Fibroblast of skin of left biceps (primary cell): ENCODE measurements at regions not wholly inside any gene's neighbourhood (a gene's known extent, or its start where the extent isn't known, plus 50 kb on each side); places are given as distances from the start of the nearest gene placed in this dataset.

ENCODE experiments used
- DNase-seq, 2 experiments: peaks; one replicate each; pipeline ENCODE4 v3.0.0-alpha.2; 2013; ENCODE audit warnings: low read depth in 2 of 2

DNA sequence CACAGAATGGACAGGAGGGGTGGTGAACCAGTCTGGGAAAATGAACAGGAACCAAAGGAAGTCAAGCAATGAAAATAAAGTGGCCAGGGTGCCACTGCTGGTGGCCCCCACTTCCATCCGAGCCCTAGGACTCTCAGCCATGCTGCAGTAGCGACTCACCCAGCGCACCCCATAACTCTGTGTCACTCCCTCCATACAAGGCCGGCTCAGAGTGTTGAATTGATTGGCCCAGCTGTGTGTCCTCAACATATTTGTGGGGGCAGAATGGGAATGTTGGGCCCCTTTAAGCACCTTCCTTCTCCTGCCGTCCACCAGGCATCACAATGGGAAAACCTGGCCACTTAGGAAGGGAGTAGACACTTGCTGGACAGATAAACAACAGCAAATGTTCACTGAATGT is 169.0 kb upstream of the SDK2 start:
- DNase-seq: no peak

DNA sequence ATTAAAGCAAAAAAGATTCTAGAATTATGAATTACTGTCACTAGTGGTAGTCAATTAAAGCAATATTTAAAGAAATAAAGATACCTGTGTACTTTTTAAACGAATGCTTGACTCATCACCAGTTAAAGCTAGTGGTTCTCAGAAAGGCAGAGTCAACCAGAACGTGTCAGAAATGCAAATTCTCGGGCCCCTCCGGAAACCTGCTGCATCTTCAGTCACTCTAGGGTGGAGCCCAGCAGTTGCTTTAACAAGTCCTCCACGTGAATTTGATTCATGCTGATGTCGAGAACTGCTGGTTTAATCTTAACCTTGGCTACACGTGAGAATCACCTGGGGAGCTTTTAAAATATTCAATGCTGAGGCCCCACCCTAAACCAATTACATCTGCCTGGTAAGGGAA is 169.8 kb upstream of the SDK2 start:
- no peak for DNase-seq

DNA sequence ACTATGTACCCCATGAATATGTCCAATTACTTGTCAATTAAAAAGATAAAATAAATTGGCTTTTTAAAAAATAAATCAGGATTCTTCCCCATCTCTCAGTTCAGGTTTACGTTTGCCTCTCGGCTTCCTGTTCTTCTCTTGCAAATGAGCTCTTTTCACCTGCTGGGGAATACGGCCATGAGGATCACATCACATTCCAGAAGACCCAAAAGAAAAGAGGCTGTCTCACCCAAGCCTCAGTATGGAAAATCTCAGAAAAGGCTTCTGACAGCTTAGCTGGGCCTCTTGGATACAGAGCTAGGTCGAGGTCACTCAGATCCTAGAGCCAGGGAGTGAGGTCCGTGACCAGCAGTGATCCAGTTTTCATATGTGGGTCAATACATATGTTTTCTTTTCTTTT is 171.2 kb upstream of the SDK2 start:
- DNase-seq: no peak

- no peak for DNase-seq
These were observed 175.5 kb upstream of the SDK2 start for GRCh38 chr17:73819440-73820395.

DNA sequence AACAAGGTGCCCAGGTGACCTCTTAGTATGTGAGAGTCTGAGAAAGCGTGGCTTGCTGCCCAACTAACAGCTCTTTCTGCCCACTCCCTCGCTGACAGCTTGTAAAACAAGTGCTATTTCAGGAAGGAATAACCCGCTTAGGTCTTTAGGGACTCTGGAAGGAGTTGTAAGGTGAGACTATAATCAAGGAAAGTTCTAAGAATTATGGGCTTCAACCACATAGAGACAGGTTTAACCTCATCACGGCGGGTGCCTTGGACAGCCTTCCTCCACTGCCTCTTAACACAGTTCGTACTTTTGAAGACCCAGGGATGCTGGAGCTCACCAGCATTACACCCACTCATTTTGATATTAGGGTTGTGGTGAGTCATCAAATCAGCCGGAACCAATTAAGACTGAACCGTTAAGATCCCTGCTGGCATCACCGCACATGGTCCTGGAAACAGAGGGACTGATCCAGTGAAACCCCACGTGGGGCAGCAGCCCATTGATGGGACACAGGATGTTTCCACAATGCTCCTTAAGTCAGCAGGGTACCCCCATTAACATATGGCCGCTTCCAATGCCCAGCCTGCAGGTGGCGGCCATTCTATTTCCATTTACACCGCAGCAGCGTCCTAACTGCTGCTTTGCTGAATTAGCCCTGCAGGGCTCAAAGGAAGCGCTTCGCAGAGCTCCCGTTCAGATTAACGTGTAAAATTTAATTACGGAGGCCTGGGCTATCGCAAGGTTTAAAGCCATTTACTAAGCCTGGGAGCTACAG is 176.6 kb upstream of the SDK2 start:
- DNase-seq: peak in 1 of 2 experiments; percentile 23

DNA sequence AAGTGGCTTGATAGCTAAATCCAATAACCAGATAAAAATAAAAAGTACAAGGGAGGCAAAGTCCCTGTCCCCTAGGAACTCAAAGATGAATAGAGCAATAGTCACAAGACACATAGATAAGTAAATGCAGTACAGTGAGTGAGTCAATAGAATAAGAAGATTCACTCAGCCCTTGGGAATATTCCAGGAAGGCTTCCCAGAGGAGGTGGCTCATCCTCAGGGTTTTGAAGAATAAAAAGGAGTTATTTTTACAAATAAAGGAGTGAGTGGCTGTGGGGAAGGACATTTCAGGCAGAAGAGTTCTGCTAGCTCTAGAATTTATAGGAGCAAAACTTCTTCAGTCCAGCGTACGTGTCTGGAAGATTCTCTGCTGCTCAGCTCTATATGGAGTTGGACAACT is 177.4 kb upstream of the SDK2 start:
- DNase-seq: no peak

GRCh38 chr17:73822371-73822770 is 178.1 kb upstream of the SDK2 start:
- no peak for DNase-seq

DNA sequence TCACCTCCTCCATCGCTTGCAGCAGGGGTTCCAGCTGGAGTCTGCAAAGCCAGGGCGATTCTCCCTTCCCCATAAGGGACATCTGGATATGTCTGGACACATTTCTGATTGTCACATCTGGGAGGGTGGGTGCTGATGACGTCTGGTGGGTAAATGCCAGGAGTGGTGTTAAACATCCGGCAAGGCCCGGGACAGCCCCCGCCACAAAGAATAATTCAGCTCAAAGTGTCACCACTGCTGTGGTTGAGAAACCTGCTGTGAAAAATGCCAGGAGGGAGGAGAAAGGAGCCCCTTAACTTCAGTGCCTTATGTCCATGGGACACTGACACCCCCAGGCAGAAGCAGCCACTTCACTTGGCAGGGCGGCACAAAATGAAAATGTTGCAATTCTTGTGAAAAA is 179.4 kb upstream of the SDK2 start:
- no peak for DNase-seq

DNA sequence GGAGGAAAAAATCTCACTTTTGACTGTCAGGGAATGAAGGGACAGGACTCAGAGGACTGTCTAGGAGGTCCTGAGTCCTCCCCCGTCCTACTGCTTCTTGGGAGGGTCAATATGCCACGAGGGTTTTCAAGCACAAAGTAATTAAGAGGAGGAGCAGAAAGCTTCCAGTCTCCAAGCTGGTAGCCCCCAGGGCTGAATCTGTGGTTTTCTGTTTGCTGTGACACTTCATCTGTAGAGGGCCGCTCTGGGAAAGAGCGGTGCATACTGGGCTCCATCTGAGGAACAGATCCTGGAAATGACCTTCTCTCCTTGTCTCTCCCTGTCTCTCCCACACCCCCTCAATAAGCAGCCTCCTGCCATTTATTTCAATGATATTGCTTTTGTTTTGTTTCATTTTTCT is 180.1 kb upstream of the SDK2 start:
- no peak for DNase-seq

DNA sequence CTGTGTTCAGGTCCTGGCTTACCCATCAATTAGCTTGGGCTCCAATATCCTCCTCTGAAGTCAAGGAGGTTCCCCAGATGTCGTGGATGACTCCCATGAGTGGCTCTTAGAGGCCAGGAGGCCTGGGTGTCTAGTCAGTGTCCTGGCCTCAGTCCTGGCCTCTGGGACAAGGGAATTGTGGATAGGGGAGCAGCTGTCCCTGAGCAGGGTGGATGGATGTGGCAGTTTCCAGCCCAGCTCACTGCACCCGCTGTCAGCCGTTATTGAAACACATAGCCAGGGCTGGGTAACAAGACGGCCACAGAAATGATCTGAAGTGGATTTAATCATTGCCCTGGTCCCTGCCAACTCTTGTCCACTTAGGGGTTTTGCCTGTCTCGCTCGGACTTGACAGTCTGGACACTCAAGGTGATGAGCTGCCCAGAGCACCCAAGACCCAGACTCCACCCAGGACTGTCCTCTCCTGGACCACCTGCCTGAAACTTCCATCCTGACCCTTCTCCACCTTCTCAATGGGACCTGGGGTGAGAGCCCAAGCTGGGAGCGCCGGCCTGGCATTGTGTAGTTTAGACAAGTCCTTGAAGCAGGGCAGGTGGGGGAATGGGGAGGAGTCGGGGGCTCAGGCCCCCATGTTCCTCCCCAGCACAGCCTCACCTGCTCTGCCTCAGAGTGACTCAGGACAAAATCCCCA is 182.1 kb upstream of the SDK2 start:
- no peak for DNase-seq

GRCh38 chr17:73826872-73827228 is 182.6 kb upstream of the SDK2 start:
- DNase-seq: no peak

DNA sequence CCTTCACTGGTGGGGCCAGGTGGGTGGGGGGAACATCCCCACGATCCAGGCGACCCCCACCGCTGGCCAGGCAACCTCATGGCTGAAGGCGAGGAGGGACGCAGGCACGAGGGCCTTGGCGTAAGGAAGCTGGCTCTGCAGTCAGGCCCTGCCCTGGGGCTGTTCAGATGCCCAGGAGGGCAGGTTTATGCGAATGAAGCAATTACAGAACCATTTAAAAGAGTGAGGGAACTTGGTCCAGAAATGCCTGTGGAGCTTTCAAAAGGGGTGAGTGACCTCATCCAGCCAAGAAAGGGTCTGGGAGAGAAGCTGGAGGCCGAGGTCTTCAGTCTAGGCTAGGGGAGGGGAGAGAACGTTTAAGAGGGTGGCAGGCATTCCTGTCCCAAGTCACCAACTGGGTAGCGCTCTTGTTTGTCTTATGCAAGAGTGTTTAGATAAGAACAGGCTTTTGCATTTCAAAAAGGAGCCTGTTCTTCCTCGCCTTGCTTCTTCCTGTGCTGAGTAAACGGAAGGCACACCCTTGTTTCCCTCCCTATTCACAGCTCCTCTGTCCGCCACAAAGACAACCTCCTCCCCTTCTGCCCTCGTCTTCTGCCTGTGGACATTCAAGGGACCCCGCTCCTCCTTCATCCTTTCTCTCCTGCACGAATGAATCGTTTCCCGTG is 183.5 kb upstream of the SDK2 start:
- DNase-seq: no peak

DNA sequence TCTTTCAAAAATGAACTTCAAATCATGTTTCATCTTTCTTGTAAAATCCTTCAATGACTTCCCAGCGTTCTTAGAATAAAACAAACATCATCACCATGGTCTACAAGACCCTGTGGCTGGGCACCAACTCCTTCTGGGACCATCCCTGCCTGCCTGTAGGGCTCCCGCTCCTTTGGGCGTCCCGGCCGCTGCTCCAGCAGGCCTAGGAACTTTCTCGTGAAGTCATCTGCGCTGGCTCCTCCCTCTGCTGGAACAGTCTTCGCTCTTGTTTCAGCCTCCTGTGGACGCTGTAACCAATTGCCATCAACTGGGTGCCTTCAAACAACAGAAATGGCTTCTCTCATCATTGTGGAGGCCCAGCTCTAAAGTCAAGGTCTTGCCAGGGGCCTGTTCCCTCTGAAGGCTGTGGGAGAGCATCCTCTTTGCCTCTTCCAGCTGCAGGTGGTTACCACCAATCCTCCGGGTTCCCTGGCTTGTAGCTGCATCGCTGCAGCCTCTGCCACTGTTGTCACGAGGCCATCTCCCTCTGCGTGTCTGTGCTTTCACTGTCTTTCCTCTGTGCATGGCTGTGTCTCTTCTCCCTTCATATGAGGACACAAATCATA is 185.5 kb upstream of the SDK2 start:
- no peak for DNase-seq

GRCh38 chr17:73831699-73832098 is 187.5 kb upstream of the SDK2 start:
- DNase-seq: no peak

DNA sequence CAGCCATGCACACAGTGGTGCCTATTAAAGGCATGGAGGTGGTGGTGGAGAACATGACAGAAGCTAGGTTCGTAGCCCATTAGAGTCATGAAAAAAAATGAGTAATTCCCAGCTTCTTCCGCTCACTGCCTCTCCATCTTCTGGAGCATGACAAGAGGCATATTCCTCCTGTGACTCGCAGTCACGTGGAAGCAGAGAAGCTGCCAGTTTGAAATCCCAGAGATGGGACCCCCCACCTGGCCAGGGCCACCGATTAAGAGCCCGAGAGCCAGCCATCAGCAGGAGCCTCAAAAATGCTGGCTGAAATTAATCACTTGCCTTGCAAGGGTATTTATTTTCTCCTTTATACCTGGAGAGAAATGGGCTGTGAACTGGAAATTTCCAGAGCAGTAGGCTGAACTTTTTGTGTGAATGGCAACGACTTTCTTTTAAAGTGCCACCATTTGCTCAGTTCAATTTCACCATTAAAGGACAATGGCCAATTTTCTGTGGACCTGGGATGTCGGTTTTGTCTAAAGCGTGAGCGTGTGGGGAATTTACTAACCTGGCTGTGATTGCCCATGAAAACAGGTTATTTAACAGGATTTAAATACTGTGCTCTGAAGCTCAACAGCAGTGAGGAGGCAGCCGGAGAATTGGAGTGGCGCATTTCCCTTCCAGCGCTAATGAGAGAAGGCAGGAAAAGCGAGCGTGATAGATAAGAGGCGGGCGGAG is 189.7 kb upstream of the SDK2 start:
- DNase-seq: peak; percentile 4 to 11

DNA sequence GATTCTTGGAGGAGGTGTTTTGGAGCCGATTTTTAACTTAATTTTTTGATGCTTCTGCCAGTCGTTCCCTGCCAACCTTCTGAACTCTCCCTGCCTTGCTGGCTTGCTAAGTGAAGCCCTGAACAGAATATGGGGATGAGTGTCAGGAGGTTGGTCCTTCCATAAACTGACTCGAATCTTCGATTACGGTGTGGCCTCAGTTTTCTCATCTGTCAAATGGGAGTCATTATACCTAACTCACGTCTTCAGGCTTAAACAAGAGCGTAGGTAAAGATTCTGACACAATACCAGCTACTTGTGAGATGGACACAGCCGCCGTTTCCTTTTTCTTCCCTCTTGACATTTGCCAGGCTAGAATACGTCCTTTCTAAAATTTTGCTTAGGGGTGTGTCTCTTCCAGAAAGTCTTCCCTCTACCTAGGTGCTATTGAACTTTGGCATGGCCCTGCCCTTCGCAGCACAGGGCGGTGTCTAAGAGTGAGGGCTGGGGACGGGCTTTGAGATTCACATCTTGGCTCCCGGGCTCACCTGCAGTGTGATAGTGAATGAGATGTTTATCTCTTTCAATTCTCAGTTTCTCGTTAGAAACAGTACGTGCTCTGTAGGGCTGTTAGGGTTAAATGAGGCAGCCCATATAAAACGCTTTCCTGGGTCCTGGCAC is 190.6 kb upstream of the SDK2 start:
- DNase-seq: no peak

DNA sequence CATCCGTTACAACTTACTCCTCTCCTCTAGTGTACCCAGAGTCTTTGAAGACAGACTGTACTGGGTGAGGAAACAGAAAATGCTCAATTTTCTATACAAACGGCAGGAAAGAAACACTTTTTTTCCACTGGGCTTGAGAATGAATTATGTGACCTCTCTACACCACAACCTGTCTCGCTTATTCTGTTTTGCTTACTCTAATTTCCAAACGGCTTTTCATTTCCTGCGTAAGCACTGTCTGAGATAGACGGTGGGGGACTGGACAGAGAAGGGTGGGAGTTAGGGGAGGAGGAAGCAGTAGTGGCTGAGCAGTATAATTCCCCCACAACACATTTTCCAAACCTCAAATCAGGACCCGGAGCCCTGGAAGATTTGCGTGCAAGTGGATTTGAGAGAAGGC is 191.4 kb upstream of the SDK2 start:
- no peak for DNase-seq

DNA sequence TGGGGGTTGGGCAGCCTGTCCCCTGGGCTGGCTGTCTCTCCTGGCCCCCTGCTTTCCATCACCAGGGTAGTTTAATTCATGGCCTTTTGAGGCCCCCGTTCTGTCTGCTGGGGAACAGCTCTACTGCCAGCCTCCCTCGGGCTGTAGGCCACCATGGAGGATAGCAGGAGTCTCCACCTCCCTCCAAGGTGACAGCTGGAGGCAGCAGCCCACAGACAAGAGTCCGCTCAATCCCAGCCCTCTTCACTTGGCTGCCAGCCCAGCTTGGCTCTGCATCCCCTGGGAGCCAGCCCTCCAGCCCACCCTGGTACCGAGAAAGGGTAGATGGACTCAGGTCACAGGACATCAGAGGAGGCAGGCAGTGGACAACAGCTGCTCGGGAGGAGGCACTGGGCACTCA is 194.6 kb upstream of the SDK2 start:
- DNase-seq: no peak

GRCh38 chr17:73840829-73841228 is 196.6 kb upstream of the SDK2 start:
- no peak for DNase-seq

GRCh38 chr17:73841431-73842060 is 197.3 kb upstream of the SDK2 start:
- DNase-seq: no peak
